ENCODE measurements at regions not wholly inside any gene's neighbourhood (a gene's known extent, or its start where the extent isn't known, plus 50 kb on each side); places are given as distances from the start of the nearest gene placed in this dataset.

DNA sequence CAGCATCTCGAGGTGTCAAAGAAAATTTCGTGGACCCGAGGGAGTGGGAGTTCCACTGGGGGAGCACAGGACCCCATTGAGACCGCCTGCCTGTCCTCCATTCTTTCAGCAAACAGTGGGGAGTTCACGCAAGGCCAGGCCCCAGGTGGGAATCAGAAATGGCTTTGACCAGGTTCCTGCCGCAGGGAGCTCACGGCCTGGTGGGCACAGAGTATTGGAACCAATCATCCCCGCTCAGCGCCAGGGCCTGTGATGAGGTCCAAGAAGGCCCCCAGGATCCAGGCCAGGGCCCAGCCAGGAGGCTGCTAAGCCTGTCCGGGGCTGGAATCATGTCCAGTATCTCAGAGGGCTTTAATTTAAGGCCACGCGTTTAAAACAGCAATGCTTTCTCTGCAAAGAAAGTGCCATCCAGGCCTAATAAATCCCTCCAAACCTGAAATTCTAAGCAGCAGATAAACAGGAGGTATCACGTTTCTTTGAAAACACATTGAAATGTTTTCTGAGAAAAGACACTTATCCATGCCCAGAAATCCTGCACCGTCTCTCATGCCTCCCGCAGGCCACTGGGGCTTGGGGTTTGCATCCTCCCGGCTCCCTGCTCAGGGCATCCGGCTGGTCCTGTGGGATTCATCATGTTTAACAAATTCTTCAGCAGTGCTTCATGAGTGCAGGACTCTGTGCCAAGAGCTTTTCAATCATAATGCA lies 125.7 kb downstream of the OAT start:
- Mint-ChIP-seq H3K9me3 (ENCODE audit: unreplicated experiment) (no peaks in the 10 kb centered on the region), H3K27ac (ENCODE audit: unreplicated experiment) (no peak overlapping the region), H3K36me3 (ENCODE audit: insufficient read depth, unreplicated experiment) (no peaks in the 10 kb centered on the region), H3K27me3 (ENCODE audit: insufficient read depth, unreplicated experiment) (no peaks in the 10 kb centered on the region), H3K4me3 (ENCODE audit: unreplicated experiment) (no peak overlapping the region), H3K4me1 (ENCODE audit: low read depth, unreplicated experiment) (peaks cover 5% of the 10 kb centered on the region)
- Histone ChIP-seq H3K4me3 (ENCODE audit: low read depth, low read length) (no peak overlapping the region), H3K9me3 (no peaks in the 10 kb centered on the region), H3K36me3 (ENCODE audit: control insufficient read depth, insufficient read depth, low read length) (no peaks in the 10 kb centered on the region), H3K27me3 (replicated peaks; ENCODE audit: control insufficient read depth, insufficient read depth, low read length) (no peaks in the 10 kb centered on the region; the same call in 1 of the 2 replicates), H3K4me1 (no peaks in the 10 kb centered on the region)
- TF ChIP-seq, protein P1, sequence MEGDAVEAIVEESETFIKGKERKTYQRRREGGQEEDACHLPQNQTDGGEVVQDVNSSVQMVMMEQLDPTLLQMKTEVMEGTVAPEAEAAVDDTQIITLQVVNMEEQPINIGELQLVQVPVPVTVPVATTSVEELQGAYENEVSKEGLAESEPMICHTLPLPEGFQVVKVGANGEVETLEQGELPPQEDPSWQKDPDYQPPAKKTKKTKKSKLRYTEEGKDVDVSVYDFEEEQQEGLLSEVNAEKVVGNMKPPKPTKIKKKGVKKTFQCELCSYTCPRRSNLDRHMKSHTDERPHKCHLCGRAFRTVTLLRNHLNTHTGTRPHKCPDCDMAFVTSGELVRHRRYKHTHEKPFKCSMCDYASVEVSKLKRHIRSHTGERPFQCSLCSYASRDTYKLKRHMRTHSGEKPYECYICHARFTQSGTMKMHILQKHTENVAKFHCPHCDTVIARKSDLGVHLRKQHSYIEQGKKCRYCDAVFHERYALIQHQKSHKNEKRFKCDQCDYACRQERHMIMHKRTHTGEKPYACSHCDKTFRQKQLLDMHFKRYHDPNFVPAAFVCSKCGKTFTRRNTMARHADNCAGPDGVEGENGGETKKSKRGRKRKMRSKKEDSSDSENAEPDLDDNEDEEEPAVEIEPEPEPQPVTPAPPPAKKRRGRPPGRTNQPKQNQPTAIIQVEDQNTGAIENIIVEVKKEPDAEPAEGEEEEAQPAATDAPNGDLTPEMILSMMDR (IDR thresholded peaks at IDR 0.05; ENCODE audit: insufficient read depth in 1 of 2, low read depth in 1 of 2, low read length in 1 of 2, severe bottlenecking in 1 of 2, unreplicated experiment in 1 of 2): no peak
- CTCF ChIA-PET: interaction anchor here (1.0 kb wide), 1 partner anchor 96 kb away, joined by 4 read pairs; no protein-coding TSS in a partner anchor
- peak in 1 of 2 experiments; percentile 12 for DNase-seq
- POLR2A ChIA-PET: no interaction called here
- no TSS peak for BruUV-seq (replicated peaks)
- intact Hi-C loops (cut with micrococcal nuclease; ENCODE audit: unreplicated experiment): no loop called here

DNA sequence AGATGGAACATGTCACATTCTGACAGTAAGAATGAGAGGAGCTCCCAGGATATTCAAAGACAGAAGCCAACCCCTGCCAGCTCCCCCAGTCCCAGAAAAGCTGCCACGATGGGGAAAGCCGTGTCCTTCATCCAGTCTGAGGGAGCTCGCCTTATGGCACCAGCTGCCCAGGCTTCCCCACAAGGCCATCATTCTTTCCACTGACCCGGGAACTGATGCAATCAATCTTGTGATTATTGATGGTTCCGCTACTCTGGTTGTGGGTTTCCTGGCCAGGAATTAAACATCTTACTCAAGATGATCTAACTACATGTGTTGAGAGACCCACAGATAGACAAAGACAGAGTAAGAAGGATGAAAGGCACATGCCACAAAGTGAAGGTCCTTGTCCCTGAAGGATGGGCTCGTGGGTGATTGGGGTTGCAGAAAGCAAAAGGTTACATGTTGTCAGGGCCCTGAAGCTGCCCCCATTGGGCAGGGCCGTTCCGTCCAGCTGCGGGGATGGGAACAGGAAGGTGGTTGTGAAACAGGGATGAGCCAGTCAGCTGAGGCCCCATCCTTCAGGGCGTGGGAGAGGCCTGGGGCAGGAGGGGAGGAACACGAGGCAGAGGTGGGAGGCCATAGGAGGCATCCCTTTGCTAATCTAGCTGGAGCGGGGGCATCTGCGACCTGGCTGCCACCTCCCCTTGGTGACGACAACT lies 127.6 kb downstream of the OAT start:
- CTCF ChIA-PET: interaction anchor here (1.3 kb wide), 1 partner anchor 98 kb away, joined by 3 read pairs; no protein-coding TSS in a partner anchor

More for the DNA sequence above, 127.6 kb downstream of the OAT start:
- H3K4me1 ChIP-seq: no peaks in the 10 kb centered on the region
- H3K27me3 Mint-ChIP-seq (ENCODE audit: insufficient read depth, unreplicated experiment): no peaks in the 10 kb centered on the region
- TF ChIP-seq, protein P1 (IDR thresholded peaks at IDR 0.05; ENCODE audit: insufficient read depth in 1 of 2, low read depth in 1 of 2, low read length in 1 of 2, severe bottlenecking in 1 of 2, unreplicated experiment in 1 of 2): no peak
- H3K36me3 ChIP-seq (ENCODE audit: control insufficient read depth, insufficient read depth, low read length): no peaks in the 10 kb centered on the region
- POLR2A ChIA-PET: no interaction called here
- no peak overlapping the region for H3K4me3 Mint-ChIP-seq (ENCODE audit: unreplicated experiment)
- intact Hi-C loops (cut with micrococcal nuclease; ENCODE audit: unreplicated experiment): no loop called here
- H3K27me3 ChIP-seq (replicated peaks; ENCODE audit: control insufficient read depth, insufficient read depth, low read length): no peaks in the 10 kb centered on the region; the same call in 1 of the 2 replicates
- H3K9me3 ChIP-seq: no peaks in the 10 kb centered on the region
- H3K36me3 Mint-ChIP-seq (ENCODE audit: insufficient read depth, unreplicated experiment): no peaks in the 10 kb centered on the region
- H3K4me3 ChIP-seq (ENCODE audit: low read depth, low read length): no peak overlapping the region
- no peak overlapping the region for H3K27ac Mint-ChIP-seq (ENCODE audit: unreplicated experiment)
- peak in 1 of 2 experiments; percentile 26 for DNase-seq
- H3K4me1 Mint-ChIP-seq (ENCODE audit: low read depth, unreplicated experiment): peaks cover 5% of the 10 kb centered on the region
- BruUV-seq (replicated peaks): no TSS peak
- no peaks in the 10 kb centered on the region for H3K9me3 Mint-ChIP-seq (ENCODE audit: unreplicated experiment)
